HG03457 (cell line): ENCODE measurements at regions not wholly inside any gene's neighbourhood (a gene's known extent, or its start where the extent isn't known, plus 50 kb on each side); places are given as distances from the start of the nearest gene placed in this dataset.
"Not testable (repeated sequence)": the region's sequence is repeated elsewhere in the genome, so short reads cannot be mapped to it uniquely, and the experiment has no call there.

Experiments
- ATAC-seq: cut with Tn5 transposase; IDR thresholded peaks from one replicate; pipeline ENCODE4 v1.9.1; 2021; ENCODE audit warnings: moderate number of reproducible peaks; ENCODE audit not compliant: unreplicated experiment

GRCh38 chr18:2192562-2192961 is 378.7 kb downstream of the METTL4 start:
- ATAC-seq = no peak

DNA sequence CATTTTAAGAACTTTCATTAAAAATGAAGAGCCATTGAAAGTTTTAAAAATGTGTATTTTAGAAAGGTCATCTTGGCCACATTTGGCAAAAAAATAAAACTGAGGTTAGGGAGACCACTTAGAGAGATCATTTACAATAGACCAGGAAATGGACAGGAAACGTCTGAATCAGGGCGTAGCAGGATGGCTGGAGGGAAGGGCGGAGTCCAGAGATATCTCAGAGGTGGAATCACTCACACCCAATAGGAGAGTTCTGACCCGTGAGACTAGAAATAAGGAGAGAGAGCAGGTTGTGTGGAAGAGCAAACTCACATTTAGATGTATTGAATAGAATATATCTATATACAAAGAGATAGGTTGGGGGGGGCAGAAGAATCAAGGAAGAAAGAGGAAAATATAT is 373.4 kb downstream of the METTL4 start:
- no peak for ATAC-seq

DNA sequence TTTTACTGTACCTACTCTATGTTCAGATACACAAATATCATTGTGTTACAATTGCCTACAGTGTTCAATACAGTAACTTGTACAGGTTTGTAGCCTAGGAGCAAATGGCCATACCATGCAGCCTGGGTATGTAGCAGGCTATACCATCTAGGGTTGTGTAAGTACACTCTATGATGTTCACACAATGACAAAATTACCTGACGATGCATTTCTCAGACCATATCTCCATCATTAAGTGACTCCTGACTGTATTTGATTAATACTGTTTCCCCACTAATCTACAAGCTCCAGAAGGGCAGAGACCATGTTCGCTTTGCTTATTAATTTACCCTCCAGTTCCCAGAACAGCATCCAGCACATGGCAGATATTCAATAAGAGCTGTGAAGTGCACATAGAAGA is 372.2 kb downstream of the METTL4 start:
- ATAC-seq = no peak

DNA sequence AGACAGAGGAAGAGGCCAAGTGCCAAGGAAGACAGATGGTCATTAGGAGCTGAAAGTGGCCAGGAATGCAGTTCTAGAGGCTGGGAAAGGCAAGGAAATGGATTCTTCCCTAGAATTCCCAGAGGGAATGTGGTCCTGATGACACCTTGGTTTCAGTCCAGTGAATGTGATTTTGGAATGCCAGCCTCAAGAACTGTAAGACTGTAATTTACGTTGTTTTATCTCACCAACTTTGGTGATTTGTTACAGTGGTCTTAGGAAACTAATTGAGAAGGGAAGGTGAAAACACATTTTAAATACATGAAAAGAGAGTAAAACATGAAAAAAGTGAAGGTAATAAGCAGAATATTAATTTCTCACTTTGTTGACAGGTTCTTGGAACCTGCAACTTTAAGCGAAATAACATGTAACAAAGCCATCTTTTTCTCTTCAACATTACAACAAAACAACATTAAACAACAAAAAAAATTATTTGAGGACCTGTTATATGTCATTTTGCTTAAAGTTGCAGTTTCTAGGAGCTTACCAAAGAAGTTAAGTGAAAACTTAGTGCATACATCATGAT is 370.2 kb downstream of the METTL4 start:
- ATAC-seq = no peak

DNA sequence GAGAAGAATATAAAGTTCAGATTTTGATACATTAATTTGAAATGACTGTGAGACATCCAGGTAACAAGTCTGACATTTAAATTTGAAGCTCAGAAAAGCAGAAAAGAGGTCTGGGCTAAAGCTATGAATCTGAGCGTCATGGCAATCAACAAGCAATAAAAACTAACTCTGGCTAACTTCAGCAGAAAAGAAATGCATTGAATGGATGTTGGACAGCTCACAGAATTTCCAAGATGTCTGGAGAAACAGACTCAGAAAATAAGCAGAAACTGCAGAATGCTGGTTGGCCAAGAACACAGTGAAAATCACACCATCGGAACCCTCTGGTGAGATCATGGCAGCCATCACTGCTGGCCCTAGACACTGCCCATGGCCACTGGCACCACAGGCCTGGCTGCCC is 366.6 kb downstream of the METTL4 start:
- no peak for ATAC-seq

DNA sequence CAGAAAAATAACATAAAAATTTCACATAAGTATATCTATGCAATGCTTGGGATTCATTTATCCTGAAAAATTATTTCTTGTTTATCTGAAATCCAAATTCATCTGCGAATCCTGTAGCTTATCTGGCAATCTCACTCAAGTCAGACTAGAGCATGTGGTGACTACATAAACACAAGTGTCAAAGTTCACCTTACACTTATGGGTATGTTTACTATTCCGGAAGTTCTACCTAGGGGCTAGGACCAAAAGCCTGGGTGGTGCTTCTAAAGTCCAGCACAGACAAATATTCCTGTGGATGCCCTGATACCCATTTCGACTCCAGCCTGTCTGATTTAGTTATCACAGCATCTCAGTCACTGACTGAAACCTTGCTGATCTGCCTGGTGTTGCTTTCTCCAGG is 364.0 kb downstream of the METTL4 start:
- no peak for ATAC-seq

DNA sequence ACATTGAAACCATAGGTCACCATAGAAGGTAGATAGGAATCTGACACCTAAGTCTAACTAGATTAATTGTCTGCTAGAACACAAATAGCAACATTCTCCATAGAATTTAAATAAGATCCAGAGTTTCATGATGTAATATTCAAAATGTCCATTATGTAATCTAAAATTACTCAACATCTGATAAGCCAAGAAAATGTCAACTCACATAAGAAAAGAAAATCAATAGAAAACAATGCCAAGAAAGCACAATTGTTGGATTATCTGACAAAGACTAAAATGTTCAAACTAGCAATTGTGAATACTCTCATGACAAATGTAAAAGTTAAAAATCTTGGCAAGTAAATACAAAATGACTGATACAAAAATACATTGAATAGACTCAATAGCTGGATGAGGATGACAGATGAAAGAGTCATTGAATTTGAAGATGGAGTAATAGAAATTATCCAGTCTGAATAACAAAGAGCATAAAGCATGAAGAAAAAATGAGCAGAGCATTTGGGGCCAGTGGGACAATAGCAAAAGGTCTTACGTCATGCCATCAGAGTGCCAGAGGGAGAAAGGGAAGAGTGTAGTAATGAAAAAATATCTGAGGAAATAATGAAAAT is 358.6 kb downstream of the METTL4 start:
- no peak for ATAC-seq

DNA sequence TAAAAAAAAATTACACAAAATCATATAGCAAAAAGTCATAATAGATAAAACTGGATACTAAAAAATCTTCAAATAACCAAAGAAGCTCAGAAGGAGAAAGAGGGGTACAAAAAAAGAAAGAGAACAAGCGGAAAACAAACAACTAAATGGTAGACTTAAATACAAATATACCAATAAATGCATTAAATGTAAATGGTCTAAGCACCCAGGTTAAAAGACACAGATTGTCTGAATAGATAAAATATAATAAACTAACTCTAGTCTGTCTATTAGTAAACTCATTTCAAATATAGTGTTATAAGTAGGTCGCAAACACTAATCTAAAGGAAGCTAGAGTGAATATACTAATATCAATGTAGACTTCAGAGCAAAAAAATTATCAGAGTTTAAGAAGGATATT is 357.4 kb downstream of the METTL4 start:
- no peak for ATAC-seq

DNA sequence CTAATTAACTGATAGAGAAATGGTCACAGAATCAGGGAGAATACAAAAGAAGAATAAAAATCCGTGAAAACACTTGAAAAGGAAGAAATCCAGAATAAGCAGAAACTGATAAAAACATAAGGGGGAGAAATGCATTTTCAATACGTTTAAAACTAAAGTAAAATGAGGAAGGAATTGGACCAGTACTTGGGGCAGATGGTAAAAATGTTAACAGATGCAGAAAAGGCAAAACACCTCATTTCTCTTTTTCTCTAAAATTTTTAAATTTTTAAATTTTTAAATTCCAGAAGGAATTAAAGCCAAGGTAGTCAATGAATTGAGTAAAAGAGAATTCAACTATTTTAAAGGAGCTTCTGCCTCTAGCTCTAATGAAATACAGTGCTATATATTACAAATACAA is 353.9 kb downstream of the METTL4 start:
- ATAC-seq = no peak

DNA sequence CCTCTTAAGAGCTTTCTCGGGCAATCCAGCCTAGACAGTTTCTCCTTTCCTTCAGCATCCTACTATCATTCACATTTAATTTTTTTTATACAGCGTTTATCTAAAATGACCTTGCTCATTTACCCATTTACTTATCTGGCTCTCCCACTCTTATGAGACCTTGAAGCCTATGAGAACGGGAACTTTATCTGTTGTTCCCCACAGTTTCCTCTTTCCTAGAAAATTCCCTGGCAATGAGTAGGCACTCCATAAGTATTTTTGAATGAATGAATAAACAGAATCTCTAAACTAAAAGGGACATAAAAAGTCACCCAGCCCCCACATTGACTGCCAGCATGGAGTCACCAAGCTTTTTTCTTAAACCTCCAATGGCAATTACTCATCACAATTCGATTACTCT is 353.2 kb downstream of the METTL4 start:
- no peak for ATAC-seq

GRCh38 chr18:2219706-2220105 is 351.6 kb downstream of the METTL4 start:
- no peak for ATAC-seq

- ATAC-seq = no peak
Measured at GRCh38 chr18:2222270-2223185, 348.8 kb downstream of the METTL4 start.

DNA sequence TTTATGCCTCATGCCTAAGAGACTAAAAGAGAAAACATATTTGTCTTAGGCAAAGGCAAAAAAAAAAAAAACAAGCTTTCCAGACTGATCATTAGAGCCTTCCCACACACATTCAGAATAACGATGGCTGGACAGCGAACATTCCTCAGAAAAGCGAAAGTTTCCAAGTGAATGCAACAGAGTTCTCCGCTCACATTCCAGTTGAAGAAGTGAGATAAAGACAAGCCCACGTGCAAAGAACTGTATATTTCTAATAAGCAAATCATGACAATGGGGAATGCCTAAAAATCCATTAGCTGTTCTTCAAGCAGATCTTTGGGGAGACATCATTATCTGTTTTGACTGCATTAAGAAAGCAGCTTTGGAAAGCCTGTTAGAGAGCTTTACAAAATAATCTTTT is 347.9 kb downstream of the METTL4 start:
- ATAC-seq = no peak

GRCh38 chr18:2223849-2224248 is 347.5 kb downstream of the METTL4 start:
- ATAC-seq = no peak

- ATAC-seq = no peak
Measured at GRCh38 chr18:2236232-2236631, 335.1 kb downstream of the METTL4 start.

DNA sequence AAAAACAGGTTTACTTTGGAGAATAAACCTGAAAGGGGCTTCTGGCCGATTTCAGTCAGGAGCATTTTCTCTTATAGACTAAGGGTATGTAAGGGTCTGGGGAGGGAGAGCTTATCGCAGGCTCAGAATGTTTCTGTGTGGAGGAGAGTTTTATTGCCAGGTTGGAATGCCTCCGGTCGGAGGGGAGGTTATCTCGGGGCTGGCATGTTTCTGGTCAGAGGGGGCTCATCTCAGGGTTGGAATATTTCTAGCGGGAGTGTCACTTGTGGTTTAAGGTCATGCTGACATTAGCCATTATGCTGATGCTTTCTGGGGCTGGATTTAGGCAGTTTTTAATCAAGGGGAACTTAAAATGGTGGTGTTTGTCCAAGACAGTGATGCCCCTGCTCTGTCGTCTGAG is 333.6 kb downstream of the METTL4 start:
- ATAC-seq = no peak

DNA sequence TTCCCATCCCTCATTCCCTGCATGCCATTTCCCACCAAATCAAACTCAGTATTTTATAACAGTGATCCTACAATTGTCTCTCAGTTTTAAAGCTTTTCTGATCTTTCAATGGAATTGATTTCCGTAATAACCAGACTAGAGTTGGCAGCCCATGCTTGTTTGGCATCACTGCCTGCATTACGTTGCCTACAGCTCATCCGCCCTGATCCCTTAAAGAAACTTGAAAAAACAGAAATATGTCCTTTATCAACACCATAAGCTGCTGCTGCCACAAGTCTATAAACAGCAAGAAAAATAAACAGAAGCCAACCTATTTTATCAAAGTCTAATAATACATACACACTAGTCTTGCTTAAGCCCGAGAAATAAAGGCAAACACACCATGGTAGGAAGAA is 331.0 kb downstream of the METTL4 start:
- ATAC-seq = no peak

DNA sequence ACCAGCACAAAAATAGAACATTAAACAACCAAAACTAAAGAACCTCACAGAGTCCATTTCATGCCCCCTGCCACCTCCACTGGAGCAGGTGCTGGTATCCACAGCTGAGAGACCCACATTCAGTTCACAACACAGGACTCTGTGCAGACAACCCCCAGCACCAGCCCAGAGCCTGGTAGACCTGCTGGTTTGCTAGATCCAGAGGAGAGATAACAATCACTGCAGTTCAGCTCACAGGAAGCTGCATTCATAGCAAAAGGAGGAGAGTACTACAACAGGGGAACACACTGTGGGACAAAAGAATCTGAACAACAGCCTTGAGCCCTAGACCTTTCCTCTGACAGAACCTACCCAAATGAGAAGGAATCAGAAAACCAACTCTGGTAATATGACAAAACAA is 326.7 kb downstream of the METTL4 start:
- no peak for ATAC-seq

DNA sequence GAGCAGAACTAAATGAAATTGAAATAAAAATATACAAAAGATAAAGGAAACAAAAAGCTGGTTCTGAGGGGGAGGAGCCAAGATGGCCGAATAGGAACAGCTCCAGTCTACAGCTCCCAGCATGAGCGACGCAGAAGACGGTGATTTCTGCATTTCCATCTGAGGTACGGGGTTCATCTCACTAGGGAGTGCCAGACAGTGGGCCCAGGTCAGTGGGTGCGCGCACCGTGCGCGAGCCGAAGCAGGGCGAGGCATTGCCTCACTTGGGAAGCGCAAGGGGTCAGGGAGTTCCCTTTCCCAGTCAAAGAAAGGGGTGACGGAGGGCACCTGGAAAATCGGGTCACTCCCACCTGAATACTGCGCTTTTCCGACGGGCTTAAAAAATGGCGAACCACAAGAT is 324.2 kb downstream of the METTL4 start:
- ATAC-seq = not testable (repeated sequence)

DNA sequence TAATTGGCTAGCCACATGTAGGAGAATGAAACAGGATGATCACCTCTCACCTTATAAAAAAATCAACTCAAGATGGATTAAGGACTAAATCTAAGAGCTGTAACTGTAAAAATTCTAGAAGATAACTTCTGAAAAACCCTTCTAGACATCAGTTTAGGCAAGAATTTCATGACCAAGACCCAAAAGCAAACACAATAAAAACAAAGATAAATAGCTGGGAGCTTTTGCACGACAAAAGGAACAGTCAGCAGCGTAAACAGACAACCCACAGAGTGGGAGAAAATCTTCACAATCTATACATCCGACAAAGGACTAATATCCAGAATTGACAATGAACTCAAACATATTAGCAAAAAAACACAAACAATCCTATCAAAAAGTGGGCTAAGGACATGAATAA is 316.3 kb downstream of the METTL4 start:
- no peak for ATAC-seq

DNA sequence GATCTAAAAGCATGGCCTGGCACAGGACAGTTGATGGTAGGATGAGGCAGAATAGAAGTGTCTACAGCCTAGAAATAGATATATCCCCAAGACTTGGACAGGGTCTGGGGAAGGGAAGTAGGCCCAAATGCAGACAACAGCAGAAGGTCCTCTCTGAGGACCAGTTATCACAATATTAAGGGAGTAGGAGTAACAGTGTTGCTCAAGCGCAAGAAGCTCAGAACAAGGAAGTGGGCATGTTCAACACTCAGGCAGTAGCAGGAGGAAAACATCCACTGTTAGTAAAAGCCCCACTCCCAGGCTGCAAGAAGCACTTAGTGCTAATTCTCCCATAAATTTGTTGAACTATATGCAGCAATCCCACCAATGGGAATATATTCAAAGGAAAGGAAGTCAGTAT is 314.7 kb downstream of the METTL4 start:
- ATAC-seq = no peak

GRCh38 chr18:2258954-2259353 is 312.4 kb downstream of the METTL4 start:
- no peak for ATAC-seq
